AG04450 (cell line): ENCODE measurements at regions not wholly inside any gene's neighbourhood (a gene's known extent, or its start where the extent isn't known, plus 50 kb on each side); places are given as distances from the start of the nearest gene placed in this dataset.

Experiments
- CTCF ChIA-PET: fragments of 300-600, 350-600 bp; formaldehyde crosslinking; extraction: SDS; loops from one replicate; lab custom pipeline; 2022; ENCODE audit warnings: antibody characterized with exemption, inconsistent platforms; lab: Charles Lee
- POLR2A ChIA-PET: fragments of 350-600 bp; formaldehyde crosslinking; extraction: SDS; loops from one replicate; lab custom pipeline; 2021; ENCODE audit warnings: antibody characterized with exemption, inconsistent platforms; lab: Yijun Ruan, JAX
- DNase-seq: peaks from one replicate; pipeline ENCODE4 v3.0.0-alpha.2; 2011; ENCODE audit warnings: low read depth, low spot score
- H3K27ac ChIP-seq: one replicate; pipeline ENCODE4 v1.5.1; 2012; ENCODE audit warnings: low read depth, low read length, control low read depth
- H3K27me3 ChIP-seq: one replicate; pipeline ENCODE4 v1.6.0; 2012; ENCODE audit warnings: low read length; ENCODE audit not compliant: control insufficient read depth, insufficient read depth
- H3K4me3 ChIP-seq: 2 replicates; pipeline ENCODE4 v1.5.1; 2011; ENCODE audit warnings: mild to moderate bottlenecking, low read depth, low read length, control low read depth
- H3K9me3 ChIP-seq: 2 replicates; pipeline ENCODE4 v1.5.1; 2012; ENCODE audit warnings: low read length; ENCODE audit not compliant: control insufficient read depth, insufficient read depth
- TF ChIP-seq, protein P1 (sequence below): IDR thresholded peaks from 2 replicates; pipeline ENCODE4 v1.5.1; 2011; ENCODE audit warnings: low read depth, low read length, control low read depth, inconsistent platforms

DNA sequence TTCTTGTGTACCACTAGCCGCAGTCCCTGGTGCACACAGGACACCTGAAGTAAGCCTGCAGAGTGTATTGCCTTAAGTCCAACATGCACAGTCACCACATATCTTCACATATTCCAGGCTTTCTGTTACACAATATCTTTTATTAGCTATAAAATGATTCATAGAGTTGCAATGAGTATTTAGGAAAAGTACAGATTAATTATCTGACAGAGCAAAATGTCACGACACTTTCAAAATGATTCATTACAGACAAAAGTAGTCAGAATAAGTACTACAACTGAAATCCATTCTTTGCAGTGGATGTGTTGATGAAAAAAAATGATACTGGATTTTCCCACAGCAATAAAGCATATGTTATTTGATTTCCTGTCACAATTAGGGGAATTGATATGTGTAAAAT lies 199.5 kb upstream of the ASCC3 start:
- Histone ChIP-seq H3K27me3 (no peaks in the 10 kb centered on the region), H3K9me3 (no peaks in the 10 kb centered on the region), H3K27ac (no peak overlapping the region), H3K4me3 (no peak overlapping the region)
- ChIA-PET POLR2A (no interaction called here), CTCF (no interaction called here)
- TF ChIP-seq, protein P1, sequence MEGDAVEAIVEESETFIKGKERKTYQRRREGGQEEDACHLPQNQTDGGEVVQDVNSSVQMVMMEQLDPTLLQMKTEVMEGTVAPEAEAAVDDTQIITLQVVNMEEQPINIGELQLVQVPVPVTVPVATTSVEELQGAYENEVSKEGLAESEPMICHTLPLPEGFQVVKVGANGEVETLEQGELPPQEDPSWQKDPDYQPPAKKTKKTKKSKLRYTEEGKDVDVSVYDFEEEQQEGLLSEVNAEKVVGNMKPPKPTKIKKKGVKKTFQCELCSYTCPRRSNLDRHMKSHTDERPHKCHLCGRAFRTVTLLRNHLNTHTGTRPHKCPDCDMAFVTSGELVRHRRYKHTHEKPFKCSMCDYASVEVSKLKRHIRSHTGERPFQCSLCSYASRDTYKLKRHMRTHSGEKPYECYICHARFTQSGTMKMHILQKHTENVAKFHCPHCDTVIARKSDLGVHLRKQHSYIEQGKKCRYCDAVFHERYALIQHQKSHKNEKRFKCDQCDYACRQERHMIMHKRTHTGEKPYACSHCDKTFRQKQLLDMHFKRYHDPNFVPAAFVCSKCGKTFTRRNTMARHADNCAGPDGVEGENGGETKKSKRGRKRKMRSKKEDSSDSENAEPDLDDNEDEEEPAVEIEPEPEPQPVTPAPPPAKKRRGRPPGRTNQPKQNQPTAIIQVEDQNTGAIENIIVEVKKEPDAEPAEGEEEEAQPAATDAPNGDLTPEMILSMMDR: no peak
- no peak for DNase-seq

DNA sequence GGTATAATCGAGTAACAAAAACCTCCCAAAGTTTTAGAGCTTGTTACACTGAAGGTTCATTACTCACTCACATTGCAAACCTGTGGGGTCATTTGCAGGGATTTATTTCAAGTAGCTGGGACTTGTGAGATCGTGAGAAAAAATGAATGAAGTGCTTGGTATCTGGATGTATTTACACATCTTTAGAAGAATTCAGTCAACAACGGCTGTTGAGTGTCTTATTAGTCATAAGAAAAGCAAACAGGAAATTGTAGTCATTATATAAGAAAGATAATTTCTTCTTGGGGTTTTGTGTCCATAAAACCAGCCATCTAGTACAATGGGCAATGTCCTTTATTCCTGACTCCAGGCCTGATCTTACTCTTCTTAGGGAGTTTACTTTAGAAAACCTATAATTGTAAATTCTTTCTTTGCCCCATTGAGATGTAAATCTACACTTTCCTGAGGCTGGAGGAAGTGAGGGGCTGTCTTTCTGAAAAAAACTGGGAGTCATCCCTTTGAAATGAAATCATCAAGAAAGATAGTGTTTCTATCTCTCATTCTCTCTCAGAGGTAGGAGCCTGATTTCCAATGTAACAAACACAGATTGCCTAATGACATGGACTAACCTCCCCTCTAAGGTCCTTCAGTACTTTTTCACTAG lies 202.5 kb upstream of the ASCC3 start:
- no peak overlapping the region for H3K4me3 ChIP-seq
- ChIA-PET CTCF (no interaction called here), POLR2A (no interaction called here)
- TF ChIP-seq, protein P1: no peak
- no peaks in the 10 kb centered on the region for H3K27me3 ChIP-seq
- H3K9me3 ChIP-seq: no peaks in the 10 kb centered on the region
- DNase-seq: no peak
- no peak overlapping the region for H3K27ac ChIP-seq

DNA sequence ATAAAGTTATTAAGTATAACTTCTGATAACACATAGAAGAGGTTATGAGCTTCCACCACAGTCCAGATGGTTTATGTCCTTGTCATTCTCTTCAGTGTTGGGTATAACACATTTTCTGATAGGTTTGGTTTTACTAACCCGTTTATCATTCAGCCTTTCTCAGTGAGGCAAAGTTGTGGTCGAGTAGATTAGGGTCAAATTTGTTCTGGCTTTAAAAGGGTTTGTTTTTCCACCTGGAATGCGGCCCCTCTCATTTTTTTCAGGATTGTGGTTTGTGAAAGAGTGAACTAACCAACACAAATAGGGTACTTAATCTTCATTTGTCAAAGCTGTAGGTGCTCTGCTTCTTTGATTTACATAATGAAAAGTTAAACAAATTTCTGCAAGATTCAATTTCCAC lies 204.2 kb upstream of the ASCC3 start:
- POLR2A ChIA-PET: no interaction called here
- Histone ChIP-seq H3K9me3 (no peaks in the 10 kb centered on the region), H3K4me3 (no peak overlapping the region), H3K27ac (no peak overlapping the region), H3K27me3 (no peaks in the 10 kb centered on the region)
- DNase-seq: no peak
- CTCF ChIA-PET: no interaction called here
- TF ChIP-seq, protein P1: no peak

DNA sequence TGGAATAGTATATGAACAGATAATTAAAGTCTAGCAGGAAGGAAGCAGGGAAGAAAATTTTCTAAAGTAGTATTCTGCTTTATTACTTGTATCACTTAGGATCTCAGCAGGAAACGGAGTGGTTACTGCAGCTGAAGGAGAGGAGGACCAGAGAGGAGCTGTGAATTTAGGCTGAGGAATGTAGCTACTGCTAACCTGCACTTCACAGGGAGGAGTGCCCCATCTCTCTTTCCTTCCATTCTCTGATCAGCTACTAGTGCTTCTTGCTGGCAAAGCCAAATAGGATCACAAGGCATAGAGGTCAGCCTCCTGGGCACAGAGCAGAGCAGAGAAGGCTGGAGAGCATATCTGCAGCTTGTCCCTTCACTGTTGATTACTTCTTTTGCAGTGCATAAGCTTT lies 205.3 kb upstream of the ASCC3 start:
- POLR2A ChIA-PET: no interaction called here
- CTCF ChIA-PET: interaction anchor here (1.1 kb wide), 1 partner anchor 1219 kb away, joined by 3 read pairs; no protein-coding TSS in a partner anchor

DNA sequence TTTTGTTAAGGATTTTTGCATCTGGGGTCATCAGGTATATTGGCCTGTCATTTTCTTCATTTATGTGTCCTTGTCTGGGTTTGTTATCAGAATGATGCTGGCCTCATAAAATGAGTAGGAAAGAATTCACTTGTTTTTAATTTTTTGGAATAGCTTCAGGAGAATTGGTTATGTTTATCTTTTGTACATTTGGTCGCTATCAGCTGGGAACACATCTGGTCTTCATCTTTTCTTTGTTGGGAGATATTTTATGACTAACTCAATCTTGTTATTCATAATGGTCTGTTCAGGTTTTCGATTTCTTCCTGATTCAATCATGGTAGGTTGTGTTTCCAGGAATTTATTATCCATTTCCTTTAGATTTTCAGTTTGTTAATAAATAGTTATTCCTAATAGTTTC lies 207.5 kb upstream of the ASCC3 start:
- POLR2A ChIA-PET: no interaction called here
- Histone ChIP-seq H3K9me3 (peaks cover 10% of the 10 kb centered on the region), H3K27ac (no peak overlapping the region), H3K4me3 (no peak overlapping the region), H3K27me3 (no peaks in the 10 kb centered on the region)
- no peak for DNase-seq
- CTCF ChIA-PET: no interaction called here
- TF ChIP-seq, protein P1: no peak

More for the DNA sequence above, 205.3 kb upstream of the ASCC3 start:
- Histone ChIP-seq H3K9me3 (peaks cover under 1% of the 10 kb centered on the region), H3K4me3 (no peak overlapping the region), H3K27ac (no peak overlapping the region), H3K27me3 (no peaks in the 10 kb centered on the region)
- DNase-seq: no peak
- TF ChIP-seq, protein P1: no peak
